ENCODE measurements at regions not wholly inside any gene's neighbourhood (a gene's known extent, or its start where the extent isn't known, plus 50 kb on each side); places are given as distances from the start of the nearest gene placed in this dataset.

GRCh38 chr12:19048943-19049342, 80.6 kb upstream of the PLEKHA5 start:
- no peak for TF ChIP-seq CTCF (IDR thresholded peaks at IDR 0.05)
- no peak for TF ChIP-seq EZH2 (IDR thresholded peaks at IDR 0.05; ENCODE audit: borderline replicate concordance, insufficient read depth, low read depth, low read length, poor library complexity, severe bottlenecking)

Data from B cell (primary cell).